ENCODE measurements at regions not wholly inside any gene's neighbourhood (a gene's known extent, or its start where the extent isn't known, plus 50 kb on each side); places are given as distances from the start of the nearest gene placed in this dataset.

- Histone ChIP-seq H3K27ac (ENCODE audit: extremely low read depth, low read depth, low read length) (no peak overlapping the region), H3K9me3 (ENCODE audit: control insufficient read depth, insufficient read depth, low read depth, low read length) (no peaks in the 10 kb centered on the region), H3K4me3 (ENCODE audit: low read depth, low read length) (no peak overlapping the region), H3K36me3 (ENCODE audit: control insufficient read depth in 2 of 2, insufficient read depth in 1 of 2, low read length in 2 of 2) (no peaks in the 10 kb centered on the region), H3K4me1 (ENCODE audit: control insufficient read depth, insufficient read depth, low read length) (peaks cover 4% of the 10 kb centered on the region; the same call in 1 of the 2 replicates)
- TF ChIP-seq ZNF335 (tag by site-specific recombination; conservative IDR thresholded peaks at IDR 0.05) = no peak
- TF ChIP-seq ZNF785 (tag by site-specific recombination; IDR thresholded peaks at IDR 0.05) = no peak
- TF ChIP-seq ZNF114 (tag by site-specific recombination; IDR thresholded peaks at IDR 0.05) = no peak
- TF ChIP-seq ZNF292 (tag by site-specific recombination; IDR thresholded peaks at IDR 0.05; ENCODE audit: borderline replicate concordance, low read depth) = no peak
- no peak for TF ChIP-seq AEBP2 (tag by site-specific recombination; IDR thresholded peaks at IDR 0.05; ENCODE audit: borderline replicate concordance)
- no peak for TF ChIP-seq ZNF221 (tag by site-specific recombination; IDR thresholded peaks at IDR 0.05; ENCODE audit: borderline replicate concordance)
- TF ChIP-seq ZSCAN18 (tag by site-specific recombination; IDR thresholded peaks at IDR 0.05) = no peak
- TF ChIP-seq ZSCAN30 (tag by site-specific recombination; IDR thresholded peaks at IDR 0.05) = no peak
- TF ChIP-seq KLF8 (tag by site-specific recombination; IDR thresholded peaks at IDR 0.05) = no peak
- no peak for TF ChIP-seq ZNF280D (tag by site-specific recombination; IDR thresholded peaks at IDR 0.05)
- TF ChIP-seq ZNF175 (tag by site-specific recombination; IDR thresholded peaks at IDR 0.05) = no peak
- TF ChIP-seq TCF7L2 (IDR thresholded peaks at IDR 0.05; ENCODE audit: borderline replicate concordance, low read depth, low read length) = no peak
- TF ChIP-seq ZNF510 (tag by site-specific recombination; IDR thresholded peaks at IDR 0.05; ENCODE audit: insufficient replicate concordance) = no peak
- TF ChIP-seq SETDB1 (IDR thresholded peaks at IDR 0.05; ENCODE audit: insufficient read length, low read length) = no peak
- CTCF ChIA-PET = no interaction called here
- POLR2A ChIA-PET = no interaction called here
Measured at GRCh38 chr15:29477256-29477655, 207.6 kb upstream of the NSMCE3 start.

- no peak overlapping the region for H3K4me3 ChIP-seq (ENCODE audit: low read depth, low read length)
- no peak overlapping the region for H3K27ac ChIP-seq (ENCODE audit: extremely low read depth, low read depth, low read length)
- H3K4me1 ChIP-seq (ENCODE audit: control insufficient read depth, insufficient read depth, low read length) = peaks cover 4% of the 10 kb centered on the region; the same call in 1 of the 2 replicates
- POLR2A ChIA-PET = no interaction called here
- H3K36me3 ChIP-seq (ENCODE audit: control insufficient read depth in 2 of 2, insufficient read depth in 1 of 2, low read length in 2 of 2) = no peaks in the 10 kb centered on the region
- no peaks in the 10 kb centered on the region for H3K9me3 ChIP-seq (ENCODE audit: control insufficient read depth, insufficient read depth, low read depth, low read length)
- CTCF ChIA-PET = no interaction called here
- TF ChIP-seq ZNF426 (tag by site-specific recombination; IDR thresholded peaks at IDR 0.05) = no peak
- no peak for TF ChIP-seq ZNF394 (tag by site-specific recombination; IDR thresholded peaks at IDR 0.05; ENCODE audit: borderline replicate concordance)
- TF ChIP-seq ZNF521 (tag by site-specific recombination; IDR thresholded peaks at IDR 0.05) = no peak
- TF ChIP-seq ZNF692 (tag by site-specific recombination; IDR thresholded peaks at IDR 0.05) = 0 out of 2 replicates have a peak, but pooled peaks have one; percentile 44
- TF ChIP-seq ZNF24 (tag by site-specific recombination; IDR thresholded peaks at IDR 0.05) = no peak
- no peak for TF ChIP-seq GLI4 (tag by site-specific recombination; IDR thresholded peaks at IDR 0.05)
- TF ChIP-seq ZBTB10 (tag by site-specific recombination; IDR thresholded peaks at IDR 0.05) = no peak
- TF ChIP-seq TRIM28 (IDR thresholded peaks at IDR 0.05; ENCODE audit: borderline replicate concordance, low read length) = no peak
- TF ChIP-seq ZNF391 (tag by site-specific recombination; IDR thresholded peaks at IDR 0.05; ENCODE audit: borderline replicate concordance, low read depth) = no peak
- TF ChIP-seq SETDB1 (IDR thresholded peaks at IDR 0.05; ENCODE audit: insufficient read length, low read length) = no peak
- no peak for TF ChIP-seq ZNF266 (tag by site-specific recombination; IDR thresholded peaks at IDR 0.05; ENCODE audit: low read depth)
Measured at GRCh38 chr15:29476503-29477080, 207.0 kb upstream of the NSMCE3 start.
